H9 (cell line): ENCODE measurements at regions not wholly inside any gene's neighbourhood (a gene's known extent, or its start where the extent isn't known, plus 50 kb on each side); places are given as distances from the start of the nearest gene placed in this dataset.

Experiments used
- DNase-seq: peaks from one replicate; pipeline ENCODE4 v3.0.0-alpha.2; 2017
- H2AFZ ChIP-seq: one replicate; pipeline ENCODE4 v1.6.1; 2013; ENCODE audit warnings: mild to moderate bottlenecking, low read length, control low read depth, moderate library complexity
- H2AK5ac ChIP-seq: 2 replicates; pipeline ENCODE4 v1.6.1; 2013; ENCODE audit warnings: low read length, control low read depth, mixed read lengths; ENCODE audit not compliant: insufficient read length
- H2BK120ac ChIP-seq: one replicate; pipeline ENCODE4 v1.6.1; 2013; ENCODE audit warnings: low read depth, mild to moderate bottlenecking, low read length, control low read depth, inconsistent platforms; ENCODE audit not compliant: poor library complexity, severe bottlenecking
- H2BK12ac ChIP-seq: 2 replicates; pipeline ENCODE4 v1.6.1; 2013; ENCODE audit warnings: low read length, control low read depth, mixed read lengths, low read depth; ENCODE audit not compliant: insufficient read length
- H2BK15ac ChIP-seq: 2 replicates; pipeline ENCODE4 v1.6.1; 2013; ENCODE audit warnings: low read depth, low read length, control low read depth
- H2BK20ac ChIP-seq: one replicate; pipeline ENCODE4 v1.6.1; 2013; ENCODE audit warnings: low read depth, mild to moderate bottlenecking, low read length, control low read depth, inconsistent platforms; ENCODE audit not compliant: poor library complexity, severe bottlenecking
- H2BK5ac ChIP-seq: 2 replicates; pipeline ENCODE4 v1.6.1; 2013; ENCODE audit warnings: low read length, control low read depth, mixed read lengths; ENCODE audit not compliant: insufficient read length
- H3K14ac ChIP-seq: 2 replicates; pipeline ENCODE4 v1.6.1; 2013; ENCODE audit warnings: low read length, control low read depth; ENCODE audit not compliant: insufficient read depth
- H3K18ac ChIP-seq: 2 replicates; pipeline ENCODE4 v1.6.1; 2013; ENCODE audit warnings: low read depth, mild to moderate bottlenecking, mixed read lengths, low read length, control low read depth; ENCODE audit not compliant: insufficient read length
- H3K23ac ChIP-seq: 2 replicates; pipeline ENCODE4 v1.6.1; 2013; ENCODE audit warnings: low read length, control low read depth, mixed read lengths, low read depth; ENCODE audit not compliant: insufficient read length
- H3K23me2 ChIP-seq: 2 replicates; pipeline ENCODE4 v1.6.1; 2013; ENCODE audit warnings: low read depth, mild to moderate bottlenecking, mixed read lengths, low read length, control low read depth; ENCODE audit not compliant: insufficient read length, poor library complexity, severe bottlenecking
- H3K27ac ChIP-seq: 2 replicates; pipeline ENCODE4 v1.5.1; 2013; ENCODE audit warnings: low read length, control low read depth, mixed read lengths, low read depth; ENCODE audit not compliant: insufficient read length
- H3K27me3 ChIP-seq: 2 replicates; pipeline ENCODE4 v1.6.1; 2013; ENCODE audit warnings: low read length, control low read depth, inconsistent platforms; ENCODE audit not compliant: insufficient read depth
- H3K4ac ChIP-seq: 2 replicates; pipeline ENCODE4 v1.6.1; 2013; ENCODE audit warnings: low read depth, mild to moderate bottlenecking, control low read depth, inconsistent platforms, low read length, moderate library complexity
- H3K4me1 ChIP-seq: 2 replicates; pipeline ENCODE4 v1.6.1; 2013; ENCODE audit warnings: low read length, control low read depth, inconsistent platforms; ENCODE audit not compliant: insufficient read depth
- H3K4me2 ChIP-seq: 2 replicates; pipeline ENCODE4 v1.6.1; 2013; ENCODE audit warnings: low read length, control low read depth, mixed read lengths; ENCODE audit not compliant: insufficient read length, insufficient read depth
- H3K56ac ChIP-seq: 2 replicates; pipeline ENCODE4 v1.6.1; 2013; ENCODE audit warnings: low read depth, mild to moderate bottlenecking, mixed read lengths, low read length, control low read depth; ENCODE audit not compliant: insufficient read length
- H3K79me1 ChIP-seq: 2 replicates; pipeline ENCODE4 v1.6.1; 2013; ENCODE audit warnings: low read depth, mild to moderate bottlenecking, moderate library complexity, low read length, control low read depth, inconsistent platforms; ENCODE audit not compliant: insufficient read depth, poor library complexity, severe bottlenecking
- H3K79me2 ChIP-seq: 2 replicates; pipeline ENCODE4 v1.6.1; 2013; ENCODE audit warnings: low read length, control low read depth, inconsistent platforms; ENCODE audit not compliant: insufficient read depth
- H3K9ac ChIP-seq: 2 replicates; pipeline ENCODE4 v1.6.1; 2013; ENCODE audit warnings: low read length, control low read depth, mixed read lengths; ENCODE audit not compliant: insufficient read length; ENCODE audit errors: extremely low read depth
- H3K9me3 ChIP-seq: one replicate; pipeline ENCODE4 v1.6.1; 2013; ENCODE audit warnings: low read depth, low read length, inconsistent platforms; ENCODE audit not compliant: control insufficient read depth
- H3T11ph ChIP-seq: one replicate; pipeline ENCODE4 v1.6.1; 2013; ENCODE audit warnings: mild to moderate bottlenecking, low read length, control low read depth, inconsistent platforms
- H4K20me1 ChIP-seq: one replicate; pipeline ENCODE4 v1.6.1; 2013; ENCODE audit not compliant: control insufficient read depth, insufficient read length, insufficient read depth
- H4K5ac ChIP-seq: 2 replicates; pipeline ENCODE4 v1.6.1; 2013; ENCODE audit warnings: low read depth, mild to moderate bottlenecking, mixed read lengths, low read length, control low read depth; ENCODE audit not compliant: insufficient read length
- H4K8ac ChIP-seq: replicated peaks from 2 replicates; pipeline ENCODE4 v1.6.1; 2013; ENCODE audit warnings: low read length, control low read depth, mixed read lengths, low read depth; ENCODE audit not compliant: insufficient read length
- H4K91ac ChIP-seq: 2 replicates; pipeline ENCODE4 v1.6.1; 2013; ENCODE audit warnings: low read depth, mild to moderate bottlenecking, moderate library complexity, mixed read lengths, low read length, control low read depth; ENCODE audit not compliant: insufficient read length
- H3K27ac Mint-ChIP-seq, 3 experiments: 2 replicates in 2 of 3; 3 replicates in 1 of 3; pipeline ENCODE4 v1.8.0; 2020 to 2021; ENCODE audit warnings: mixed read lengths in 3 of 3, mild to moderate bottlenecking in 1 of 3, moderate library complexity in 1 of 3
- H3K27me3 Mint-ChIP-seq: 2 replicates; pipeline ENCODE4 v1.8.0; 2021; ENCODE audit warnings: low read depth, mild to moderate bottlenecking, moderate library complexity, mixed read lengths
- H3K36me3 Mint-ChIP-seq, 3 experiments: 2 replicates in 2 of 3; 3 replicates in 1 of 3; pipeline ENCODE4 v1.8.0; 2020 to 2021; ENCODE audit warnings: low read depth in 3 of 3, mixed read lengths in 3 of 3; ENCODE audit not compliant: insufficient read depth in 1 of 3
- H3K4me1 Mint-ChIP-seq, 2 experiments: 2 replicates each; pipeline ENCODE4 v1.8.0; 2020; ENCODE audit warnings: mixed read lengths in 2 of 2
- H3K4me3 Mint-ChIP-seq, 2 experiments: 2 replicates in 1 of 2; 3 replicates in 1 of 2; pipeline ENCODE4 v1.8.0; 2020 to 2021; ENCODE audit warnings: mild to moderate bottlenecking in 2 of 2, mixed read lengths in 2 of 2, moderate library complexity in 1 of 2
- H3K9me3 Mint-ChIP-seq, 2 experiments: 2 replicates in 1 of 2; 3 replicates in 1 of 2; pipeline ENCODE4 v1.8.0; 2020; ENCODE audit warnings: mild to moderate bottlenecking in 2 of 2, mixed read lengths in 2 of 2, moderate library complexity in 1 of 2
- CTCF ChIP-seq: fragments of 200-600 bp; sonication (generic); conservative IDR thresholded peaks from 3 replicates; pipeline ENCODE4 v1.8.0; 2021; ENCODE audit warnings: antibody characterized with exemption, mild to moderate bottlenecking
- WGBS: extraction: QIAGEN DNeasy Blood & Tissue Kit; methylation state at CpG from one replicate; pipeline ENCODE4 v1.1.7; 2013; ENCODE audit warnings: missing lambda C conversion rate, low lambda C conversion rate, mixed read lengths; ENCODE audit not compliant: insufficient read length; ENCODE audit errors: extremely low coverage; 5-methylcytosine and 5-hydroxymethylcytosine counted together

- Histone ChIP-seq H3K9ac (no peak overlapping the region), H2AFZ (no peak overlapping the region), H2BK15ac (no peak overlapping the region), H2AK5ac (no peak overlapping the region), H2BK120ac (no peak overlapping the region), H3K18ac (no peak overlapping the region), H4K91ac (no peak overlapping the region), H3K4ac (no peak overlapping the region), H3K23me2 (no peaks in the 10 kb centered on the region), H3K56ac (no peak overlapping the region), H3T11ph (no peak overlapping the region), H4K5ac (no peak overlapping the region), H4K8ac (no peak overlapping the region), H3K4me2 (no peak overlapping the region), H3K79me2 (no peaks in the 10 kb centered on the region), H3K79me1 (no peaks in the 10 kb centered on the region), H2BK5ac (no peak overlapping the region), H3K14ac (no peak overlapping the region), H3K27me3 (no peaks in the 10 kb centered on the region), H4K20me1 (no peaks in the 10 kb centered on the region), H2BK20ac (no peak overlapping the region), H3K9me3 (no peaks in the 10 kb centered on the region), H3K27ac (no peak overlapping the region), H3K23ac (no peak overlapping the region), H2BK12ac (no peak overlapping the region), H3K4me1 (no peaks in the 10 kb centered on the region)
- Mint-ChIP-seq H3K27ac (no peak overlapping the region), H3K4me3 (no peak overlapping the region), H3K9me3 (no peaks in the 10 kb centered on the region; a peak in 1 of 5 replicates), H3K27me3 (no peaks in the 10 kb centered on the region), H3K36me3 (no peaks in the 10 kb centered on the region), H3K4me1 (peaks cover 0 to 2% of the 10 kb centered on the region in 2 experiments; a peak in 1 of 4 replicates)
- DNase-seq = no peak
- whole genome bisulfite sequencing = no CpG with 5 or more reads among the region's 3 CpGs
- no peak for TF ChIP-seq CTCF
These were observed 479.1 kb downstream of the ZBBX start for GRCh38 chr3:166900866-166901577.
